ENCODE measurements at regions not wholly inside any gene's neighbourhood (a gene's known extent, or its start where the extent isn't known, plus 50 kb on each side); places are given as distances from the start of the nearest gene placed in this dataset.

DNA sequence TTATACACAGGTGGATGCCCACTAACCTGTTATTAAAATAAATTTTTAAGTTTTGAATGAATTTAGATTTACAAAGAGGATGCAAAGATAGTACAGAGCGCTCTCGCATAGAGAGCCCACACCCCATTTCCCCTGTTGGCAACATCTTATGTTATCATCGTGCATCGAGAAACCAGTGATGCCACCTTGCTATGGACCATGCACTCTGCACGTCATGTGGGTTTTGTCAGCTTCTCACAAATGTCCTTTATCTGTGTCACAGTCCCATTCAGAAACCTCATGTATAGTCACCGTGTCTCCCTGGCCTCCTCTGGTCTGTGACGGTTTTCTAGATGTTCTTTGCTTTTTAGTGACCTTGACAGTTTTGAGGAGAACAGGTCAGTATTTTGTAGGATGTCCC is 60.0 kb downstream of the ING1 start:
- DNase-seq: no peak

DNA sequence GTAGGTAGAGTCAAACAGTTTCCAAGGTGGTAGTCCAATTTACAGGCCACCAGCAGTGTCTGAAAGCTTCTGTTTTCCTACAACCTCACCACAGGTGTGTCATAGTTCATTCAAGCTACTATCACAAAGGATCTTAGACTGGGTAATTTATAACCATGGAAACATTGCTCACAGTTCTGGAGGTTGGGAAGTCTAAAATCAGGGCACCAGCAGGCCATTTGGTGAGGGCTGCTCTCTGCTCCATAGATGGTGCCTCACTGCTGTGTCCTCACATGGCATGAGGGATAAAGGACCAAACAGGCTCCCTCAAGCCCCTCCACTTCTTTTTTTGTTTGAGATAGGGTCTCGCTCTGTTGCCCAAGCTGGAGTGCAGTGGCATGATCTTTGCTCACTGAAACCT is 60.6 kb downstream of the ING1 start:
- no peak for DNase-seq

DNA sequence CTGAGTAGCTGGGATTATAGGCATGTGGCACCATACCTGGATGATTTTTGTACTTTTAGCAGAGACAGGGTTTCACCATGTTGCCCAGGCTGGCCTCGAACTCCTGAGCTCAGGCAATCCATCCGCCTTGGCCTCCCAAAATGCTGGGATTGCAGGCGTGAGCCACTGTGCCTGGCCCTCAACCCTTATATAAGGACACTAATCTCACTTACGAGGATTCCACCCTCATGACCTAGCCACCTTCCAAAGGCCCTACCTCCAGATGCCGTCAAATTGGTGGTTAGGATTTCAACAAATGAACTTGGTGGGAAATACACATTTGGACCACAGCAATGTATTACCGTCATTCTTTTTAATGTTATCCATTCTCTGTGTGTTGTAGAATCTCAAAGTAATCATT is 61.0 kb downstream of the ING1 start:
- no peak for DNase-seq

DNA sequence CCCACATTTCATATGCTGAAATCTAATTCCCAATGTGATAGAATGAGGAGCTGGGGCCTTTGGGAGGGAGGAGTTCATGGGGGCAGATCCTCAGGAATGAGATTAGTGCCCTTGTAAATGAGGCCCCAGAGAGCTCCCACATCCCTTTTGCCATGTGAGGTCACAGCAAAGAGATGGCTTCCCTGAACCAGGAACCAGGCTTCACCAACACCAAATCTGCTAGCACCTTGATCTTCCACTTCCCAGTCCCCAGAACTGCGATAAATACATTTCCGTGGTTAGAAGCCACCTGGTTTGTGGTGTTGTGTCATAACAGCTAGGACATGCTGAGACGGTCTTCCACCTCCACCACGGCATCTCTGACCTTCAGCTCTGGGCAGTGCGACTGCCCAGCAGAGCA is 62.1 kb downstream of the ING1 start:
- DNase-seq: no peak

DNA sequence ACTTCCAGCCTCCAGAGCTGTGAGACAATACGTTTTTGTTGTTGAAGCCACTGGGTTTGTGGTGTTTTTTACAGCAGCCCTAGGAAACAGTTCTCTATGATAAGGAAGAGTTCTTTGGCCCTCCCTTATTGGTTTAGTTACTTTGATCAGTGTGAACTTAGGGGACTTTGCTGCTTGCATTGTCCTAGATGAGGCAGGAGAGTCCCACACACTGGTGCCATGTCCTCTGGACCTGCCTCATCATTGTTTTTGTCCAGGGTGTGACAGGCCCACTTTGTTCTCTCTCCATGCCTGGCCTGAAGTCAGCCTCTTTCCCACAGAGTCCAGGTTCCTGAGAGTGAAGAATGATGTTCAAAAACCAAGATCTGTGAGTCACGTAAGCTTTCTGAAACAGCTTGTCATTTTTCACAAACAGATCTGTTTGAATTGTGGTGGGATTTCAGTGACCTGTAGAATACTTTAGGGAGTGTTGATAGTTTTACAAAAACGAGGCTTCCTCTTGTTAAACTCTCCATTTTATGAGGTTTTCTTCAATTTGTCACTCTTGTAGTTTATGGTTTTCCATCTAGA is 63.8 kb downstream of the ING1 start:
- no peak for DNase-seq

DNA sequence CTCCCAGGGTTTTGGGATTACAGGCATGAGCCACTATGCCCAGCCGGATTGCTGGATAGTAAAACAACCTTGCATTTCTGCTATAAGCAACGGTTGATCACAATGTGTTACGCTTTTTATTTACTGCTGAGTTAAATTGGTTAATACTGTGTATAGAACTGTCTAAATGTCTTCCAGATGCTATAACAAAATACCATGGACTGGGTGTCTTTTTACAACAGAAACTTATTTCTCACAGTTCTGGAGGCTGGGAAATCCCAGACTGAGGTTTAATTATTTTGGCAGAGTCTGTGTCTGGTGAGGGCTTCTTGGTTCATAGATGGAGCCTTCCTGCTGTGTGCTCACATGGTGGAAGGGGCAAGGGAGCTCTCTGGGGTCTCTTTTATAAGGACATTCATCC is 65.5 kb downstream of the ING1 start:
- no peak for DNase-seq

DNA sequence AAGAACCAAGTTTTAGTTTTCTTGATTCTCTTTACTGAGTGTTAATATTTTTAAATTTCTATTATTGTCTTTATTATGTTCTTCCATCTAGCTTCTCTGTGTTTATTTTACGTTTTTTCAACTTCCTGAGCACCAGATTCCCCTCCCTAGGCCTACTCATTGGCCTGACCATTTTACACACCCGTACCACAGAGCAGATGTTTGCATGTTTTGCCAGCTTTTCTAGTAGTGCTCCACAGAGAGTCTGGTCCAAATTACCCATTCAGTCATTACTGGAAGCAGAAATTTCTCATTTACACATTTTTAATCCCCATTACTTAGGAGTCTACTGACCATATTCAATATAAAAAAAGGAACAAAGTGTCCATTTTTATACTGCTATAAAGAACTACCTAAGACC is 66.9 kb downstream of the ING1 start:
- DNase-seq: no peak

DNA sequence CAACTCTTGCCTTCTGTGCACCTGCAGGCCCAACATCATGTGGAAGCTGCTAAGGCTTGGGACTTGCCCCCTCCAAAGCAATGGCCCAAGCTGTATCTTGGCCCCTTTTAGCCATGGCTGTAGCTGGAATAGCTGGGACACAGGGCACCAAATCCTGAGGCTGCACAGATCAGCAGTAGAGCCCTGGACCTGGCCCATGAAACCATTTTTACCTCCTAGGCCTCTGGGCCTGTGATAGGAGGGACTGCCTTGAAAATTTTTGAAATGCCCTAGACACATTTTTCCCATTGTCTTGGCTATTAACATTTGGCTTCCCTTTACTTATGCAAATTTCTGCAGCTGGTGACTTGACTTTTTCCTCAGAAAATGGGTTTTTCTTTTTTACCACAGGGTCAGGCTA is 68.7 kb downstream of the ING1 start:
- DNase-seq: no peak

DNA sequence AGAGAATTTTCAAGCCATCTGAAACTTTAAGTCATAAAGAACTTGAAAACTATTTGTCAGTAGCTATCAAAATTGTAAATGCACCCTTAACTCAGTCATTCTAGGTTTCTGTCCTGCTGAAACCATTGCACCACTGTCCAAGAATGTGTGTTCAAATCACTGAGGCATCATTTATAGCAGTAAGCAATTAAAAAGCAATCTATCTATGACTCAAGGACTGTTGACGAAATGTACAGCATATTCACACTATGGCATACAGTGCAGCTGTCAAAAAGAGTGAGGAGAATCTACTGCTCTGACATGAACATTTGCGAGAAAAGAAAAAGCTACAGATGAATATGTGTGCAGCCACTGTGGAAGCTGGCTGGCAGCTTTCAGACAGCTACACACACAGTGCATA is 71.2 kb downstream of the ING1 start:
- DNase-seq: no peak

DNA sequence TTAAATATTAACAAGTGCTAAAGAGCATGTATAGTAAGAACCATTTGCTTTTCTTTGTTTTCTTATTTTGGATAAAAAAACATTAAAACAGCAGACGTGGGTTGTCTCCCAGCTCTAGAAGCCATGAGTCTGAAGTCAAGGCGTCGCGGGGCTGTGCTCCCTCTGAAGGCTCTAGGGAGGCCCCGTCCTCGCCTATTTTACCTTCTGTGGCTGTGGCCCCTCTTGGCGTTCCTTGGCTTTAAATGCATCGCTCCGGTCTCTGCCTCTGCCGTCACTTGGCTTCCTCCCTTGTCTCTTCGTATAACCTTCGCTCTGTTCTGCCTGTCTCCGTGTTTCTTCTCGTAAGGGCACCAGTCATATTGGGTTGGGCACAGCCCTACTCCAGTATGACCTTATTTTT is 75.3 kb downstream of the ING1 start:
- DNase-seq: no peak

DNA sequence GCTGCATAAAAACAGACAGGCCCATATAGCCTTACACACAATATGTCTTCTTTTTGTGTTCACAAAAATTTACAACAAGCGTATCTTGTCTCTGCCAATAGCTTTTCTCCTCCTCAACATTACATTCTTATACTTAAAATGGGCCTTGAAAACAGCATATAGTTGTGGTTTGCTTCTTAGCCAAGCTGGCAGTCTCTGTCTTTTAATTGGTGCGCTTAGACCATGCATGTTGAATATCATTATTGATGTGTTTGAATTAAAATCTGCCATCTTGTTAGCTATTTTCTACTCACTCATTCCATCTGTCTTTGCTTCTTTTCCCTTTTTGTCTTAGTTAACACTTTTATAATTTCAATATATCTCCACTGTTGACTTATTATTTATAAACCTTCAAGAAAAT is 76.4 kb downstream of the ING1 start:
- no peak for DNase-seq

DNA sequence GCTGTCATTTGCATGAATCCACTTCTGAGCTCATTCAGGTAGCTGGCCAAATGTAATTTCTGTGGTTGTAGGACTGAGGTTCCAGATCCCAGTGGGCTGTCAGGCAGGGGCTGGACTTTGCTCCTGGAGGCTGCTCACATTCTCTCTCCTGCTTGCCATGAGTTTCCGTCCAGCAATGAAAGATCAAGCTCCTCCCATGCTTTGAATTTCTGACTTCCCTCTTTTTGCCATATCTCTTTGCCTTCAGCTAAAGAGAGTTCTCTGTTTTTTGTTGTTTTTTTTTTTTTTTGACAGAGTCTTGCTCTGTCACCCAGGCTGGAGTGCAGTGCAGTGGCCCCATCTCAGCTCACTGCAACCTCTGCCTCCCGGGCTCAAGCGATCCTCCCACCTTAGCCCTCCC is 76.9 kb downstream of the ING1 start:
- DNase-seq: no peak

DNA sequence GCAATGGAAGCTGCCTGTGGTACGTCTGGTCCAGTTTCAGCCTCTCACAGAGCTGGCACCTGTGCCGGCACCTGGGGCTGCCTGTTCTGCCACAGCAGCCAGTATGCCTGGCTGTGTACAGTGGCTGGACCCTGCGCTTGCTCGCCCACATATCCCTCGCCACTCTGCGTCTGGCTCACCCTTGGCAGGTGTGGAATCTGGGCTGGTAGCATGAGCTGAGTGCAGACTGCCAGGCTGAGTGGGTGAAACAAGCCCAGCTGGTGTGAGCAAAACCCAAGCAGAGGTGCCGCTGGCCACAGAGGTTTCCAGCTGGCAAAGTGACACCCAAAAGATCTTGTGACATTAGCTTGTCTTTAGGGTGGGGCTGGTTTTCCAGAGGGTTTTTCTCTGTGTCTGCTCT is 80.7 kb downstream of the ING1 start:
- DNase-seq: no peak

DNA sequence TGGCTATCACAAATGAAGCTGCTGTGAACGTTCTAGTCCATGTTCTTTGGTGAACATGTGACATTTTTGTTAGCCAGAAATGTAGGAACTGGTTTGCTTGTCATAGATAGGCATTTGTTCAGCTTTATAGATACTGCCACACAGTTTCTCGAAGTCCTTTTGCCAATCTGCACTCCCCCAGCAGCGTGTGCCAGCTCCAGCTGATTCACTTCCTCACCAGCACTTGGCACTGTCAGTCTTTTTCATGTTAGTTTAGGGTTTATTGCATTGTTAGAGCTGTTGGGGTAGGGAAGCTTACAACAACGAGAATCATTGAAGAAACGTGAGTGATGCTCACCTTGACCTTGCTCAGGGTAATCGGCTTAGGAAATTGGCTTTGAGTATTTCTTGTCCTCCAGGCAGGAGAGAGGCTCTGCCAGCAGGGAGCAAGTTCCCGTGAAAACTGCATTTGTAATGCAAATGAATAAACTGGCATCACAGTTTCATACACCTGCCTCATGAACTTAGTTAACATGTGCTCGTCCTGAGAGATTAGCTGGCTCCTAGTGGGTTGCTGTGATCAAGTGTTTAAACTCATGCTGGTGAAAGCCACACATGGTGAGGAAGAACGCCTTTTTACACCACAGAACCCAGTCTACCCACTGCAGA is 83.9 kb downstream of the ING1 start:
- DNase-seq: no peak

DNA sequence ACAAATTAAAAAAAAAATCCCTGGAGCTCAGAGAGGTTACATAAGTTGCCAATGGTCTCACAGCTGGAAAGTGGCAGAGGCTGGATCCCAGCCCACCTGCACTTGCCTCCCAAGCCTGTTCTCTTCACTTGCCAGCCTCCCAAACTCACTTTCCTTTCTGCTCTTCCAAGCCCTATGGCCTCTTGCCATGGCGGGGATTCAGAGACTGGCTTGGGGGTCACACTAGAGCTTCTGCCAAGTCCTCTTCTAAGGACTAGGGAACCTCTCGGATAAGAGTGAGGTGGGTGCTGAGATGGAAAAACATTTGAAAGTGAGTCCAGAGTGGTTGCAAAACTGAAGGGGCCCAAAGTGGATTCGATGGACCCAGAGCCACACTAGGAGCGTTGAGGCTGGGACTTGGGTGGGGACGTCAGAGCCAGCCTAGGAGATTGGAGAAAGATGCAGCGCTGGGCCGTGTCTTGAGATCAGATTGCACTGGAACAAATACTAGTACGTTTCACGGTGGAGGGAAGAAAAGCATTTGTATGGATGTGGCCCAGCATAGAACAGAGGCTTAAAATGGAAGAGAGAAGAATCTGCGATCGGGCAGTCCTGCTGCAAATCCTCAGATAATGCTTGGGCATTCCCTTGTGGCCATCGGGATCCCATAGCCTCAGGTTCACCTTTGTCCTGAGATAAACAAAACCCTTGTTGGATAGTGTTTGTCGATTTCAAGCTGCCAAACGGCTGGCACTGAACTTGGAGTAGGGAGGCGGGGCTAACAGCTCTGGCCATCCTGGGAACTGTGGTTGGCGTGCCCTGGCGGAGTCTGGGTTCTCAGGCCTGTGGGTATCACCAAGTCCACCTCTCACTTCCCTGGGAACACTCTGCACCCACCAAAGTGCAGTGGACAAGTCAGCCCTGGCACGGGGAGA is 84.8 kb downstream of the ING1 start:
- no peak for DNase-seq

DNA sequence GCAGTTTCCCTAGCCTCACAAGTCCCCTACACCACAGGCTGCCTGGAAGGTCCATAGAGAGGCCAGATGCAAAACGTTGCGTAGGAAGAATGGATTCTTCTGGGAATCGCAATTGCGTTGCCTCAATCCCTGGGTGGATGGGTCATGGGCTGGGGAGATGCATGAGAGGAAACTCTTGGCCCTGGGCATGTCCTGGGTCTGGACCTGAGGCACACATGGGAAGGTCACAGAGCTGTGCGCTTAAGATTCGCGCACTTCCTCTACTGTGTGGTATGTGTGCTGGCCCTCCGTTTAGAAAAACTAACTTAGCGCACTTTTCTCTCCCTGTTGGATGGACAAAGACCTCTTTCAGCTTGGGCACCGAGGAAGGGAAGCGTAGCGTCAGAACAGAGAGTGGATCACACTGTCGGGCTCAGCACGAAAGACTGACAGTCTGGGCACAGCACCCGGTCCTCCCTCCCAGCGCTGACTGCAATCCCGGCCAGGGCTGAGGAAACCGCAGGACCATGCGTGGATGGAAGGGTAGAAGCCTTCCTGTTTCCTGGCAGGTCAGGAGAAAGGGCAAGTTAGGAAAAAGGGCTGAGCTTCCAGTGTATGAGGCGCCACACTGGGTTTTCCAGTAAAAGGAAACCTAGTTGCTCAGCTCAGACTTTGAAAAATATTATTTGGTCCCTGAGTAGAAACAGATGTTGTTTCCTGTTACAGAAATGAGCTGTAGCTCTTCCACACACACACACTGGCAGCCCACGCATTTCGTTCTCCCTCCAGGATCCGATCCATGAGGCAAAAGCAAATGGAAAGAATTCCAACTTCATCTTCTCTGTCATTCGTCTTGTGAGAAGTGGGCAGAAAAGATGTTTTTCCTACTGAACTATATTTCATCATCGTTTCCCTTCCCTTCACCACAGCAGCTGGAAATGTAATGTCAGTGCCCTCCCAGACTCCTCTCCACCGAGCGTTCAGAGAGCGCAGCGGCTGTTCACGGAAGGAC is 86.0 kb downstream of the ING1 start:
- no peak for DNase-seq

DNA sequence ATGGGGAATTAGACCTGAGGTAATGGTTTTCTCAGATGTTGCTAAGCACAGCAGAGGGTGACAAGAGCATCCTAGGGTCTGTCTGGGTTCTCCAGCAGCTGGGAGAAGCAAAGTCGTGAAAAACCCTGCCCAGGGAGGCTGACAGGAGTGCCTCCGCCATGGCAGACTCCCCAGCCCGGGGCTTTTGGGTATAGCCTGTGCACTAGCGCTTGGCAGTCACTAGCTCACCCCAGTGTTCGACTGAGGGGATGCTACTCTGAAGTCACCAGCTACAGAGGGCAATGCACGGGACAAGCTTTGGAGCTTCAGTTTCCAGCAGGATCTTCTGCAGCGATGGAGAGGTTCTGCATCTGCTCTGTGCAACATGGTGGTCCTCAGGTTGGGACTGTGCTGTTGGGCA is 87.5 kb downstream of the ING1 start:
- DNase-seq: no peak

DNA sequence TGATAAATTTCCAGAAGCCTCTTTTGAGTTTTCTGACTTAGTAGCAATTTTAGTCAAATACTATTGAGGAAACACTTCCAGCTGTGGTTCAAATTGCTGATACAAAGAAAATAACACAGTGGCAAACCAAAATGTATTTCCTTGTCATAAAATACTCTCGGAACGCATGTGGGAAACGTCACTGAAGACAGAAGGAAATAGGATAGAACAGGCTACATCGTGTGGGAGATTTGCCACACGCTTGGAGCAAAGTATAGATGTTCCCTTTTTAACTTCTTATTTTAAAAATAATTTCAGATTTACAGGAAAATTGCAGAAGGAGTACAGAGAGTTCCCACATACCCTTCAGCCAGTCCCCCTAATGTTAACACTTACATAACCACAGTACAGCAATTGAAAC is 88.8 kb downstream of the ING1 start:
- no peak for DNase-seq

DNA sequence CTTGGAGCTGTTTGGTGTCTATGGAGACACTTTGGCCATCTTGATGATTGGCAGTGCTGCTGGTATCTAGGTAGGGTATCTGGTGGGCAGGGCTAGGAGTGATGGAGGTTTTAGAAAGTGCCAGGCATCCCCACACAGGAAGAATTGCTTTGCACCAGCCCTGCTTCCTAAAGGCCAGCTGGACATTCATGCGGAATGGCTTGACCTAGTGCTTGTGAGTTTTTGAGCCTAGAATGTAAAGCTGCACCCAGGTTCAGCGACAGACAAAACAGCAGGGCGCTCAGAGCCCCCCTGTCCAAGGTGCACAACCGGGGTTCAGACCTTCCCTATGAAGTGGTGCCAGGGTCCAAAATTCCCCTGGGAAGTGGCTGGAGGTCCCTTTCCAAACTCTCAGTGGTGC is 93.1 kb downstream of the ING1 start:
- DNase-seq: no peak

DNA sequence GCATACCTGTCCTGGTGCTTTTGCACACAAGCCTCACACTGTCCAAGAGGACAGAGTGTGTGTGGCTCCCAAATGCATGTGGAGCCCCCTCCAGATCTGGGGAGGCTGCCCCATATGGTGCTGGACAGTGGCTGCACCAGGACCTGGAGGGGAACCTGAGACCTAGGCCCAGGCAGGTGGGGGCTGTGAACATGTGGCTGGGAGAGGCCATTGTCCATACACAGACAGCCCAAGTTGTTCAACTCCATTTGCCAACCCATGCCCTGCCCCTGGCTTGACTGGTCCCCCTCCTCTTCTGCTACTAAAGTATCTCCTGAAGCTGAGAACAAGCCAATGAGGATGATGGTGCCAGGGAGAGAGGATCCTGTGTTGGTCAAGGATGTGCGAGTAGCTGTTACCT is 94.0 kb downstream of the ING1 start:
- no peak for DNase-seq

DNA sequence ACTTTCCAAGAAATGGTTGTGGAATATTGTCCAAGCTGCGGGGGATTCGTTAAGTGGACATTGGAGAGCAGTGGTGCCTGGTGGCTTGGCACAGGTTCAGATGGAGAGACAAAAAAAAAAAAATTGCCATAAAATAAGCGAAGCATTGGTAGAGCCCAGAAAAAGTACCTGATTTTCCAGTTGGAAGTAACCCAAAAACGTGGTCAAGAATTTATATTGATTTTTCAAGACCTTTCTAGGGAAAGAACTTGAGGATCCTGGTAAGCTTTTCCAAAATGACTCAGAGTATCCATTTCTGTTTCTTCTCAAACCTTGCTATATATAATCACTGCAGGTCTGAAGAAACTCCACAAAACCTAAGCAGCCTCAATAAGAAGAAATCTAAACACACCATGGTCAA is 94.6 kb downstream of the ING1 start:
- DNase-seq: no peak

DNA sequence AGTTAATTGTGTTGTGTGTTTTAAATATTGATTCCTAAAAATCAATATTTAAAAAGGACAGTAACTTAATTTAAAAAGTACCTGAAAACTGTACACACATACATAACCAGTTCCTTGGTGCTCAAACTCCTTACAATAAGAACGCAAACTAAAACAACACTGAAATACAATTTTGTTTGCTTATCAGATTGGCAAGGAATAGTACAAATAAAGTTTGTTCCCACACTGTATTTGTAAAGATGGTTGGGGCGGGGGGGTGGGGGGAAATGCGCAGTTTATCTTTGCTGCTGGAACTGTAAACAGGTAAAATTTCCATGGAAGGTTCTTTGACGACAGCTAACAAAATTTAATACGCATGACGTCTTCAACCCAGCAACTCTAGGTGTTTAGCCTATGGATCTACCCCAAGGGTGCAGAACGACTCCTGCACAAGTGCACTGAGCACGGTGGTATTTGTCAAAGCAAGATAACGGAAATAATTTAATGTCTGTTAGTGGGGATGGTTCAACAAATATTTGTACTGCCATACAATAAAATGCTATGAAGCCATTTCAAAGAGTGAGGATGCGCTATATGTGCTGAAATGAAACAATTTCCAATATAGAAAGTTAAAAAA is 96.5 kb downstream of the ING1 start:
- DNase-seq: no peak

Measured in activated naive CD4-positive, alpha-beta T cell treated with anti-CD3 and anti-CD28 coated beads, Interleukin-2, amount 50 U/mL, for 16 hours (primary cell).